ENCODE measurements at regions not wholly inside any gene's neighbourhood (a gene's known extent, or its start where the extent isn't known, plus 50 kb on each side); places are given as distances from the start of the nearest gene placed in this dataset.

DNA sequence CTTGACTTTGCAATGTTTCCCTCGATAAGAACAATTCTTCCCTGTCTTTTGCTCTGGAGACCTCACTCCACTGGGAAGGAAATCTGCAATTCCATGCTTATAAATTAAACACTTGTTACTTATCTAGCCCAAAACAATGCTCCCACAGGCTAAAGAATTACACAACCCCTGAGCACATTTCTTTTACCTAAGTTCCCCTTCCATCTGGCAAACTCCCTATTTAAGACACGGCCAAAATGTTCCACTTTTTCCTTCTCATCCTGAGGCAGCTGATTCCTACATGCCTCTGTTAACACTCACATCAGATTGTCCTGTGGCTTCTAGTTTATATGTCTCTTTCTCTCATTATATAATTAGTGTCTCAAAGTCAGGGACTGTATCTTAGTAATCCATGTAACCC, 211.7 kb downstream of the COX18 start:
- no peak overlapping the region for H3K27ac ChIP-seq (replicated peaks)
- no peak for TF ChIP-seq POLR2AphosphoS5 (IDR thresholded peaks at IDR 0.05; ENCODE audit: low read depth)
- TF ChIP-seq GABPA (IDR thresholded peaks at IDR 0.05; ENCODE audit: low read depth) = no peak
- no peak for TF ChIP-seq SPI1 (IDR thresholded peaks at IDR 0.05; ENCODE audit: borderline replicate concordance, low read depth)
- TF ChIP-seq, protein P1, sequence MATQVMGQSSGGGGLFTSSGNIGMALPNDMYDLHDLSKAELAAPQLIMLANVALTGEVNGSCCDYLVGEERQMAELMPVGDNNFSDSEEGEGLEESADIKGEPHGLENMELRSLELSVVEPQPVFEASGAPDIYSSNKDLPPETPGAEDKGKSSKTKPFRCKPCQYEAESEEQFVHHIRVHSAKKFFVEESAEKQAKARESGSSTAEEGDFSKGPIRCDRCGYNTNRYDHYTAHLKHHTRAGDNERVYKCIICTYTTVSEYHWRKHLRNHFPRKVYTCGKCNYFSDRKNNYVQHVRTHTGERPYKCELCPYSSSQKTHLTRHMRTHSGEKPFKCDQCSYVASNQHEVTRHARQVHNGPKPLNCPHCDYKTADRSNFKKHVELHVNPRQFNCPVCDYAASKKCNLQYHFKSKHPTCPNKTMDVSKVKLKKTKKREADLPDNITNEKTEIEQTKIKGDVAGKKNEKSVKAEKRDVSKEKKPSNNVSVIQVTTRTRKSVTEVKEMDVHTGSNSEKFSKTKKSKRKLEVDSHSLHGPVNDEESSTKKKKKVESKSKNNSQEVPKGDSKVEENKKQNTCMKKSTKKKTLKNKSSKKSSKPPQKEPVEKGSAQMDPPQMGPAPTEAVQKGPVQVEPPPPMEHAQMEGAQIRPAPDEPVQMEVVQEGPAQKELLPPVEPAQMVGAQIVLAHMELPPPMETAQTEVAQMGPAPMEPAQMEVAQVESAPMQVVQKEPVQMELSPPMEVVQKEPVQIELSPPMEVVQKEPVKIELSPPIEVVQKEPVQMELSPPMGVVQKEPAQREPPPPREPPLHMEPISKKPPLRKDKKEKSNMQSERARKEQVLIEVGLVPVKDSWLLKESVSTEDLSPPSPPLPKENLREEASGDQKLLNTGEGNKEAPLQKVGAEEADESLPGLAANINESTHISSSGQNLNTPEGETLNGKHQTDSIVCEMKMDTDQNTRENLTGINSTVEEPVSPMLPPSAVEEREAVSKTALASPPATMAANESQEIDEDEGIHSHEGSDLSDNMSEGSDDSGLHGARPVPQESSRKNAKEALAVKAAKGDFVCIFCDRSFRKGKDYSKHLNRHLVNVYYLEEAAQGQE (IDR thresholded peaks at IDR 0.05; ENCODE audit: insufficient replicate concordance, low read depth) = no peak
- TF ChIP-seq, protein P2, sequence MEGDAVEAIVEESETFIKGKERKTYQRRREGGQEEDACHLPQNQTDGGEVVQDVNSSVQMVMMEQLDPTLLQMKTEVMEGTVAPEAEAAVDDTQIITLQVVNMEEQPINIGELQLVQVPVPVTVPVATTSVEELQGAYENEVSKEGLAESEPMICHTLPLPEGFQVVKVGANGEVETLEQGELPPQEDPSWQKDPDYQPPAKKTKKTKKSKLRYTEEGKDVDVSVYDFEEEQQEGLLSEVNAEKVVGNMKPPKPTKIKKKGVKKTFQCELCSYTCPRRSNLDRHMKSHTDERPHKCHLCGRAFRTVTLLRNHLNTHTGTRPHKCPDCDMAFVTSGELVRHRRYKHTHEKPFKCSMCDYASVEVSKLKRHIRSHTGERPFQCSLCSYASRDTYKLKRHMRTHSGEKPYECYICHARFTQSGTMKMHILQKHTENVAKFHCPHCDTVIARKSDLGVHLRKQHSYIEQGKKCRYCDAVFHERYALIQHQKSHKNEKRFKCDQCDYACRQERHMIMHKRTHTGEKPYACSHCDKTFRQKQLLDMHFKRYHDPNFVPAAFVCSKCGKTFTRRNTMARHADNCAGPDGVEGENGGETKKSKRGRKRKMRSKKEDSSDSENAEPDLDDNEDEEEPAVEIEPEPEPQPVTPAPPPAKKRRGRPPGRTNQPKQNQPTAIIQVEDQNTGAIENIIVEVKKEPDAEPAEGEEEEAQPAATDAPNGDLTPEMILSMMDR (IDR thresholded peaks at IDR 0.05; ENCODE audit: insufficient read depth, low read length) = no peak
- no peaks in the 10 kb centered on the region for H3K27me3 ChIP-seq (ENCODE audit: insufficient read depth, poor library complexity, severe bottlenecking)
- H3K4me3 ChIP-seq (replicated peaks; ENCODE audit: insufficient read depth, low read length) = no peak overlapping the region
- DNase-seq (ENCODE audit: low read depth in 1 of 2, low spot score in 1 of 2) = no peak

DNA sequence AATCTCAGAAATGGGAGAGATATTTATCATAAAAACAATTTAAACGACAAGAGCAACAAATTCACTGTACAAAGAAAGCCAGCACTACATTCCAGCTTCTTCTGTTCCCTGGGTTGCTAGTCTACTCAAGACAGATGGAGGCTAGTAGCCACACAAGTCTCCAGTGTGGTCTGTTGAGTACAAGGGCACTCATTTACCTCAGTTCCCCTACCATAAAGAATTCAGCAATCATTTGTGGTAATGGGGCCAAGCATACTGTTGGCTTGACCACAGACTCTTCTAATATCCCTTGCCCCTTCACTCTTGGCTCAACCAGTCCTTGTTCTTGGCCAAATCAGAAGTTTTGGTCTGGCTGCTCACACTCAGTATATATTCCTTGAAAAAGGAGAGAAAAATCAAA, 212.3 kb downstream of the COX18 start:
- TF ChIP-seq, protein P1 (IDR thresholded peaks at IDR 0.05; ENCODE audit: insufficient replicate concordance, low read depth) = no peak
- TF ChIP-seq POLR2AphosphoS5 (IDR thresholded peaks at IDR 0.05; ENCODE audit: low read depth) (no peak), GABPA (IDR thresholded peaks at IDR 0.05; ENCODE audit: low read depth) (no peak), SPI1 (IDR thresholded peaks at IDR 0.05; ENCODE audit: borderline replicate concordance, low read depth) (no peak)
- TF ChIP-seq, protein P2 (IDR thresholded peaks at IDR 0.05; ENCODE audit: insufficient read depth, low read length) = no peak
- no peak overlapping the region for H3K27ac ChIP-seq (replicated peaks)
- no peaks in the 10 kb centered on the region for H3K27me3 ChIP-seq (ENCODE audit: insufficient read depth, poor library complexity, severe bottlenecking)
- no peak for DNase-seq (ENCODE audit: low read depth in 1 of 2, low spot score in 1 of 2)
- H3K4me3 ChIP-seq (replicated peaks; ENCODE audit: insufficient read depth, low read length) = no peak overlapping the region

DNA sequence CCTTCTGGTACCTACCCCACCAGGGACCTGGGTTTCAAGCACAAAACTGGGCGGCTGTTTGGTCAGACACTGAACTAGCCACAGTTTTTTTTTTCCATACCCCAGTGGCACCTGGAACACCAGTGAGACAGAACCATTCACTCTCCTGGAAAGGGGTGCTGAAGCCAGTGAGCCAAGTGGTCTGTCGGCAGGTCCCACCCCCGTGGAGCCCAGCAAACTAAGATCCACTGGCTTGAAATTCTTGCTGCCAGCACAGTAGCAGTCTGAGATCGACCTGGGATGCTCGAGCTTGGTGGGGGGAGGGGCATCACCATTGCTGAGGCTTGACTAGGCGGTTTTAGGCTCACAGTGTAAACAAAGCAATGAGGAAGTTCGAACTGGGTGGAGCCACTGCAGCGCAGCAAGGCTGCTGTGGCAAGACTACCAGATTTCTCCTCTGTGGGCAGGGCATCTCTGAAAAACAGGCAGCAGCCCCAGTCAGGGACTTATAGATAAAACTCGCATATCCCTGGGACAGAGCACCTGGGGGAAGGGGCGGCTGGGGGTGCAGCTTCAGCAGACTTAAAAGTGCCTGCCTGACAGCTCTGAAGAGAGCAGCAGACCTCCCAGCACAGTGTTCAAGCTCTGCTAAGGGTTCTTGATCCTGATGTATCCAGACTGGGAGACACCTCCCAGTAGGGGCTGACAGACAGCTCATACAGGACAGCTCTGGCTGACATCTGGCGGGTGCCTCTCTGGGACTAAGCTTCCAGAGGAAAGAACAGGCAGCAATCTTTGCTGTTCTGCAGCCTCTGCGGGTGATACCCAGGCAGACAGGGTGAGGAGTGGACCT, 223.0 kb downstream of the COX18 start:
- peak; percentile 51; the same call in 1 of the 2 replicates for TF ChIP-seq SPI1 (IDR thresholded peaks at IDR 0.05; ENCODE audit: borderline replicate concordance, low read depth)
- TF ChIP-seq, protein P2 (IDR thresholded peaks at IDR 0.05; ENCODE audit: insufficient read depth, low read length) = no peak
- DNase-seq (ENCODE audit: low read depth in 1 of 2, low spot score in 1 of 2) = peak; percentile 10 to 88
- Histone ChIP-seq H3K27ac (replicated peaks) (no peak overlapping the region), H3K4me3 (replicated peaks; ENCODE audit: insufficient read depth, low read length) (no peak overlapping the region), H3K27me3 (ENCODE audit: insufficient read depth, poor library complexity, severe bottlenecking) (no peaks in the 10 kb centered on the region)
